RKO (cell line): ENCODE measurements at regions not wholly inside any gene's neighbourhood (a gene's known extent, or its start where the extent isn't known, plus 50 kb on each side); places are given as distances from the start of the nearest gene placed in this dataset.

Source experiments
- DNase-seq: peaks from one replicate; pipeline ENCODE4 v3.0.0-alpha.2; 2016; ENCODE audit warnings: low spot score

GRCh38 chr20:51096582-51097267 lies 73.8 kb upstream of the KCNG1 start:
- DNase-seq, result no peak

GRCh38 chr20:51095633-51096521 lies 73.0 kb upstream of the KCNG1 start:
- DNase-seq, result no peak

- no peak for DNase-seq
Measured at GRCh38 chr20:51094221-51094620, 71.3 kb upstream of the KCNG1 start.

- no peak for DNase-seq
Measured at GRCh38 chr20:51093240-51093763, 70.4 kb upstream of the KCNG1 start.

- no peak for DNase-seq
Measured at GRCh38 chr20:51092338-51092737, 69.4 kb upstream of the KCNG1 start.

GRCh38 chr20:51091406-51092195 lies 68.7 kb upstream of the KCNG1 start:
- DNase-seq, result no peak

DNA sequence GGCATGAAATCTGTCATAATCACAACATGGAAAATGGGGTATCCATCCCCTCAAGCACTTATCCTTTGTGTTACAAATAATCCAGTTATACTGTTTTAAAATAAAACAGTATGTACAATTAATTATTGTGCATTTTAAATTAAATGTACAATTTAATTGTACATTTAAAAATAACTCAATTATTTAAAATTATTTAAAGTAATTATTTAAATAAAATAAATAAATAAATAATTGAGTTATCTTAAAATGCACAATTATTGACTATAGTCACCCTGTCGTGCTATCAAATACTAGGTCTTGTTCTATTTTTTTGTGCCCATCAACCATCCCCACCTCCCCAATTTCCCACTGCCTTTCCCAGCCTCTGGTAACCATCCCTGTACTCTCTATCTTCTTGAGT lies 66.9 kb upstream of the KCNG1 start:
- DNase-seq, result no peak

GRCh38 chr20:51089272-51089781 lies 66.4 kb upstream of the KCNG1 start:
- DNase-seq, result no peak

DNA sequence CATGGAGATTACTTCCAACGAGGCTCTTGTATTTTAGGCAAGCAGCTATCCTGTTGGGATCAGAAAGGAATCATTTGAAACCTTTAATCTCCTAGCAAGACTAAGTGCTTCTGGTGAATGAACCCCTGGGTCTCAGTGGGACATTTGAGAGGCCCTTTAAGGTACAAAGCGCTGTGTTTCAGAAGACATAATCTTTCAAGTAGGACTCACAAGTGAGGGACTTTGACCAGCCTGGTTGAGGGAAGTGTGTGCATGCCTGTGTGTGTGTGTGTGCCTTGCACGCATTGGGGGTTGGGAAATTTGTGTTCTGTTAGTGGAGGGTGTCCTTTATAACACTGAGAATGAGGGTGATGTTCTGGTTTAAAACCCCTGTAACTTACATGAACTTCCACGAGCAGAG lies 64.4 kb upstream of the KCNG1 start:
- DNase-seq, result no peak

DNA sequence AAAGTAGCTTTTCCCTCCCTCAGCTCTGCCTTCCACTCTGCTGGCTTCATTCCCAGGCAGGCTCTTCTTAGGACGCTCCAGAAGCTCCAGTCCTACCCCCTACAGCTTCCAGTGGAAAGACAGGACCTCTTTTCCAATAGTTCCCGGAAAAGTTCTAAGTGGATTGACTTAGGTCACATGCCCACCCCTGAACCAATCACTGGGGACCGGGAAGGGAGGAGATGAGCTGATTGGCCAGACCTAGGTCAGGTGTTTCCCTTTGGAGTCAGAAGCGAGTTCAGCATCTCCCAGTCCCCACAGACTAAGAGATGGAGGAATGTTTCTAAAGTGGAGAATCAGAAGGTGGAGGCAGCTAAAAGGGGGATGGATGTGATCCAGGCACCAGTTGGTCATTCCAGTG lies 62.9 kb upstream of the KCNG1 start:
- DNase-seq, result no peak

- DNase-seq, result no peak
Measured at GRCh38 chr20:51084593-51085377, 61.9 kb upstream of the KCNG1 start.

DNA sequence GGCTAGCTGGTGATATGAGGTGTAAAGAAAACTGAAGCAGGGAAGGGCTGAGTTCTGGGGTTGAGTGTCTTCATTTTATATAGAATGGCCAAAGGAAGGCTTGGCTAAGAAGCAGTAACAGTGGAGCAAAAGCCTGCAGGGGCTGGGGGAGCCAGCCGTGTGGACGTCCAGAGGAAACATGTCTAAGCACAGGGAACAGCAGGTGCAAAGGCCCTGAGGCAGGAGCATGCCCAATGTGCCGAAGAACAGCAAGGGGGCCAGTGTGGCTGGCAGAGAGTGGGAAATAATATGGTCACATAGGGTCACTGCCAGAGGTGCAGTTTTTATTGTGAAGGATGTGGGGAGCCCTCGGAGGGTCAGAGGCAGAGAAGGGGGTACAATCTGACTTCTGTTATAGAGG lies 60.5 kb upstream of the KCNG1 start:
- DNase-seq, result no peak

DNA sequence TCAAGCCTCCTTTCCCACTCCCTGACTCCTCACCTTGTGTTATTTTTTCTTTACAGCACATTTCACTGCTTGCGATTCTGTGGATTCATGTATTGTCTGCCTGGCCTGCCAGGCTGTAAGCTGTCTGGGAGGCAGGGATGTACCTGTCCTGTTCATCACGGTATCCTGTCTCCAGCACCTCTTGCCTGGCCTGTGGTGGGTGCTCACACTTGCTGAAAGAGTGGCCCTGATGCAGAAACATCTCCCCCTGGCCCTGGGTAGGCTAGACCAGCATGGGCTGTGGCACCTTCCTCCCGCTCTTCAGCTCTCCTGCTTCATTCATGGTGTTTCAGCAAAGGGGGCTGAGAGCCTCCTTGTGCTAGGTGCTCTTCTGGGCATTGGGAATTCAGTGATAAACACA lies 60.1 kb upstream of the KCNG1 start:
- no peak for DNase-seq

DNA sequence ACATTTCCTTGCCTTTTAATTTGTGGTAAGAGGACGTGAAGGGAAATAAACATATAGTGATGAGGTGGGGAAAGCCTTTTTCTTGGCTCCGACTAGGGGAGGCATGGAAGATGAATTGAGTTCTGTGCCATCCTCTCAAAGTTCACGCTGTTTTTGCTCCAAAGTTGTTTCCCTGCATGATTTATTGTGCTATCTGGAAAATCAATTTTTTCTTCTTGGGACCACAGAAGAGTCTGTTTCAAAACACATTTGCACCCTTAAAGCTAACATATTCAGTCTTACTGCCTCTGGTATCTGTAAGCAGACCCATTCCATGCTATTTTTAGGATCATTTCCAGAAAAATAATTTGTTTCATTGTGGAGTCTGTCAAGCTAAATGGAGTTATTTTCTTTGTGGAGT lies 57.6 kb upstream of the KCNG1 start:
- no peak for DNase-seq

- DNase-seq, result no peak
Measured at GRCh38 chr20:51079488-51079887, 56.6 kb upstream of the KCNG1 start.

GRCh38 chr20:51077686-51078060 lies 54.8 kb upstream of the KCNG1 start:
- no peak for DNase-seq

GRCh38 chr20:51076786-51077685 lies 54.1 kb upstream of the KCNG1 start:
- no peak for DNase-seq

DNA sequence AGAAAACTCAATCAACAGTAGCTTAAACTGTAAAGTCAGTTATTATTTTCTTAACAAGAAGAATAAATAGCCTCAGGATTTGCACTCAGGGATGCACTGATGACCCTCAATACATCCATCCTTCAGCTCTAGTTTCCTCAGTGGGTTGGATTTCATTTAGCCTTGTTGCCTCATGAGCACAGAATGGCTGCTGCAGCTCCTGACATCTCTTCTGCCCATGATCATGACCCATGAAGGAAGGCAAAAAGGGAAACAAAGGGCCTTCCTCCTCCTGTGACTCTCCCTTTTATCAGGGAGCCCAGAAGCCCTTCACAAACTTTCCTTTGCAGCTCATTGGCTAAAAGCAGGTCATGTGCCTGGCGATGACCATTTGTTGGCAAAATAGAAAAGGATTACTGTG lies 51.2 kb upstream of the KCNG1 start:
- DNase-seq, result no peak
